OCI-LY3 (cell line): ENCODE measurements at regions not wholly inside any gene's neighbourhood (a gene's known extent, or its start where the extent isn't known, plus 50 kb on each side); places are given as distances from the start of the nearest gene placed in this dataset.

Experiments used
- CTCF ChIP-seq: fragments of 200-600, 300-600 bp; sonication (generic); IDR thresholded peaks from 2 replicates; pipeline ENCODE4 v1.5.1; 2014; ENCODE audit warnings: antibody characterized with exemption, low read length, low read depth
- EZH2phosphoT487 ChIP-seq: fragments of 200-600 bp; shearing (Covaris generic); IDR thresholded peaks from 2 replicates; pipeline ENCODE4 v1.6.1; 2018; ENCODE audit warnings: antibody characterized with exemption, mixed run types, low read depth

- TF ChIP-seq CTCF, result no peak
- TF ChIP-seq EZH2phosphoT487, result no peak
These were observed 132.0 kb upstream of the UBE2E3 start for GRCh38 chr2:180848393-180848792.
